Sigmoid colon (tissue), 6 donors: ENCODE measurements at regions not wholly inside any gene's neighbourhood (a gene's known extent, or its start where the extent isn't known, plus 50 kb on each side); places are given as distances from the start of the nearest gene placed in this dataset.

Experiments used
- DNase-seq: peaks from one replicate; pipeline ENCODE4 v3.0.0-alpha.2; 2019
- H3K27ac ChIP-seq, 4 donors: fragments of 200-600 bp; sonication (generic); one replicate each; pipeline ENCODE4 v1.5.1; 2016 to 2019; ENCODE audit warnings: mild to moderate bottlenecking in 1 of 4
- H3K27me3 ChIP-seq, 3 donors: fragments of 200-600 bp; sonication (generic); one replicate each; pipeline ENCODE4 v1.5.1; 2019; ENCODE audit warnings: mild to moderate bottlenecking in 1 of 3
- H3K36me3 ChIP-seq, 4 donors: fragments of 200-600 bp; sonication (generic); one replicate each; pipeline ENCODE4 v1.5.1; 2016 to 2019
- H3K4me1 ChIP-seq, 4 donors: fragments of 200-600 bp; sonication (generic); one replicate each; pipeline ENCODE4 v1.5.1; 2017 to 2019
- H3K4me3 ChIP-seq, 4 donors: fragments of 200-600 bp; sonication (generic); one replicate each; pipeline ENCODE4 v1.5.1; 2017 to 2019; ENCODE audit warnings: mild to moderate bottlenecking in 2 of 4, moderate library complexity in 1 of 4
- H3K9me3 ChIP-seq, 4 donors: fragments of 200-600 bp in 3 of 4; sonication (generic) in 3 of 4; one replicate each; pipeline versions ENCODE4 v1.5.1 to v1.6.1; 2013 to 2019
- EP300 ChIP-seq, 4 donors: sonication (generic); formaldehyde crosslinking; IDR thresholded peaks; one replicate each; pipeline ENCODE4 v1.6.1; 2017; ENCODE audit warnings: antibody characterized with exemption in 4 of 4
- POLR2A ChIP-seq, 2 donors: fragments of 450-650 bp; IDR thresholded peaks; one replicate each; pipeline ENCODE4 v1.6.1; 2016; ENCODE audit warnings: antibody characterized with exemption in 2 of 2, mild to moderate bottlenecking in 2 of 2, moderate library complexity in 2 of 2
- POLR2AphosphoS5 ChIP-seq, 4 donors: sonication (generic); formaldehyde crosslinking; IDR thresholded peaks; one replicate each; pipeline ENCODE4 v1.6.1; 2017; ENCODE audit warnings: antibody characterized with exemption in 4 of 4
- WGBS, 2 donors: extraction: QIAGEN DNeasy Blood & Tissue Kit; methylation state at CpG; one replicate each; pipeline ENCODE4 v1.1.7; 2013; 5-methylcytosine and 5-hydroxymethylcytosine counted together
- intact Hi-C: fragments of 100-400 bp; cut with DNase I; formaldehyde crosslinking; loops from one replicate; pipeline ENCODE4 v1.15.1; 2023
- TF ChIP-seq, protein P1 (sequence below), 4 experiments: fragments of 450-650 bp in 3 of 4; fragments of 200-600 bp in 1 of 4; IDR thresholded peaks; one replicate each; pipeline ENCODE4 v1.5.1; 2016 to 2019; ENCODE audit warnings: antibody characterized with exemption in 4 of 4, mild to moderate bottlenecking in 3 of 4, moderate library complexity in 2 of 4
- donor health status: healthy with polysubstance abuse.
- donor health status: healthy.

DNA sequence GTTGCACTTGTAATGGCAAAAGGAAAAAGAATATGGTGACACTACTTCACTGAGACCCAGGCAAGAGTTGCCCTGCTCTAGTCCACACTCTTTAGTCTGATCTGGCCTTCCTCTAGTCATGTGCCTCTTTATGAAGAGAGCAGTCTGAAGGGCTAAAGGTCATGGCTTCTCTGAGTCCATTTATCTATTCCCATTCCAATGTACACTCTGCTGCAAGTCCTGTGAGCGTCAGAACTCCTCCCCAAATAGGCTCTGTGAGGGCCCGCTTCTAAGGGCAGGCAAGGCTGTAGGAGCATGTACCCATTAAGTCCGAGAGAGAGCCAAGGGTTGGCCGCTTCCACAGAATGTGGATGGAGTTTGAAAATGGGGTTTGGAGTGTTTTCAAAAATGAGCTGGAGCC is 209.3 kb downstream of the AHR start:
- no peaks in the 10 kb centered on the region for H3K27me3 ChIP-seq
- H3K36me3 ChIP-seq = no peaks in the 10 kb centered on the region
- 95 to 98% methylated on average over 4 of the region's 4 CpGs for WGBS, 2 donors
- no peaks in the 10 kb centered on the region for H3K4me1 ChIP-seq
- DNase-seq = no peak
- no peaks in the 10 kb centered on the region for H3K9me3 ChIP-seq
- intact Hi-C loops = no loop called here
- no peak overlapping the region for H3K4me3 ChIP-seq
- TF ChIP-seq EP300 (IDR thresholded peaks at IDR 0.05) (no peak), POLR2A (IDR thresholded peaks at IDR 0.05) (no peak), POLR2AphosphoS5 (IDR thresholded peaks at IDR 0.05) (no peak)
- TF ChIP-seq, protein P1, sequence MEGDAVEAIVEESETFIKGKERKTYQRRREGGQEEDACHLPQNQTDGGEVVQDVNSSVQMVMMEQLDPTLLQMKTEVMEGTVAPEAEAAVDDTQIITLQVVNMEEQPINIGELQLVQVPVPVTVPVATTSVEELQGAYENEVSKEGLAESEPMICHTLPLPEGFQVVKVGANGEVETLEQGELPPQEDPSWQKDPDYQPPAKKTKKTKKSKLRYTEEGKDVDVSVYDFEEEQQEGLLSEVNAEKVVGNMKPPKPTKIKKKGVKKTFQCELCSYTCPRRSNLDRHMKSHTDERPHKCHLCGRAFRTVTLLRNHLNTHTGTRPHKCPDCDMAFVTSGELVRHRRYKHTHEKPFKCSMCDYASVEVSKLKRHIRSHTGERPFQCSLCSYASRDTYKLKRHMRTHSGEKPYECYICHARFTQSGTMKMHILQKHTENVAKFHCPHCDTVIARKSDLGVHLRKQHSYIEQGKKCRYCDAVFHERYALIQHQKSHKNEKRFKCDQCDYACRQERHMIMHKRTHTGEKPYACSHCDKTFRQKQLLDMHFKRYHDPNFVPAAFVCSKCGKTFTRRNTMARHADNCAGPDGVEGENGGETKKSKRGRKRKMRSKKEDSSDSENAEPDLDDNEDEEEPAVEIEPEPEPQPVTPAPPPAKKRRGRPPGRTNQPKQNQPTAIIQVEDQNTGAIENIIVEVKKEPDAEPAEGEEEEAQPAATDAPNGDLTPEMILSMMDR (IDR thresholded peaks at IDR 0.05) = no peak
- no peak overlapping the region for H3K27ac ChIP-seq

DNA sequence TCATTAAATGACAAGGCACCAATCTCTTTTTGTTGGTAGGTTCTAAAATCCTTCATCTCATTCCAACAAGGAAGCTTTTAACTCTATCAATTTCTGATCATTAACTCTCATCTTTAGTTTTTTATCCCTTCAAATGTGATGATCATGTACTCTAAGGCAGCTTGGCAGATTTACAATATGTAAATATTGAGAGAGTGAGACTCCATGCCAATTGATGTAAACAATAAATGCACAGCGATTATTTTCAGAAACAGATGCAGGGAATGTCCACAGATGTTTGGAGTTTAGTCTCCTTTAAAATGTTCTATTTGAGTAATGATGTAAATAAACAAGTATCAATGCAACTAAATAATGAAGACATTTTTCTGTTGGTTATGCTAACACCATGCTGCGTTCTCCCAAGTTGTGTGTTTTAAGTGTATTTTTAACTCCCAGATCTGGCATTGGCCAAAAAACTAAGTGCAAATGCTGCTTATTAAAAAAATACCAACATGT is 213.8 kb downstream of the AHR start:
- intact Hi-C loops = no loop called here
- WGBS, 2 donors = 50 to 75% methylated on average over 2 of the region's 2 CpGs
- TF ChIP-seq POLR2A (IDR thresholded peaks at IDR 0.05) = no peak
- TF ChIP-seq, protein P1 (IDR thresholded peaks at IDR 0.05) = no peak
- TF ChIP-seq POLR2AphosphoS5 (IDR thresholded peaks at IDR 0.05) = no peak
- TF ChIP-seq EP300 (IDR thresholded peaks at IDR 0.05) = no peak

DNA sequence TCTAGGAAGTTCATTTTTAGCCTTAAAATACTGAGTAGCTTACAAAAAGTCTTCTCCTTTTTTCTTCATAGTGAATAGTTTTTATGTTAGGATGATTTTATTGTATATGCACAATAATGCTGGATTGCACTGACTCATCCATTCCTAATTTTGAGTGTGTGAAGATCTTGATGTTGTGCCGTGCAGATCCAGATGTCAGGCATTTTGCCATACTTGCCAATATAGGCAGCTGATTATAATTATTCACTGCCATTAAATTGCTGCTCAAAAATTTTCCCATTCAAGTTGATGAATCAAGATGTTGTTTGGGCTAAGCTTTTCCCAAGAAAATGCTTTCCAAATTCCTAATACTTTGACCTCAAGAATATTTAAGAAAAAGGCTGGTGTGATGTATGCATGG is 218.3 kb downstream of the AHR start:
- WGBS, 2 donors = 44 to 65% methylated on average over 1 of the region's 1 CpG
- Histone ChIP-seq H3K27me3 (no peaks in the 10 kb centered on the region), H3K4me1 (peaks cover 0 to 5% (median 0%) of the 10 kb centered on the region in 4 donors), H3K36me3 (no peaks in the 10 kb centered on the region), H3K9me3 (no peaks in the 10 kb centered on the region), H3K27ac (no peak overlapping the region), H3K4me3 (no peak overlapping the region)
- TF ChIP-seq POLR2A (IDR thresholded peaks at IDR 0.05) (no peak), POLR2AphosphoS5 (IDR thresholded peaks at IDR 0.05) (no peak), EP300 (IDR thresholded peaks at IDR 0.05) (no peak)
- TF ChIP-seq, protein P1 (IDR thresholded peaks at IDR 0.05) = no peak
- intact Hi-C loops = no loop called here
- DNase-seq = no peak

More for the DNA sequence above, 213.8 kb downstream of the AHR start:
- no peak for DNase-seq
- H3K4me3 ChIP-seq = no peak overlapping the region
- H3K27ac ChIP-seq = no peak overlapping the region
- H3K9me3 ChIP-seq = no peaks in the 10 kb centered on the region
- no peaks in the 10 kb centered on the region for H3K36me3 ChIP-seq
- no peaks in the 10 kb centered on the region for H3K27me3 ChIP-seq
- H3K4me1 ChIP-seq = no peaks in the 10 kb centered on the region

DNA sequence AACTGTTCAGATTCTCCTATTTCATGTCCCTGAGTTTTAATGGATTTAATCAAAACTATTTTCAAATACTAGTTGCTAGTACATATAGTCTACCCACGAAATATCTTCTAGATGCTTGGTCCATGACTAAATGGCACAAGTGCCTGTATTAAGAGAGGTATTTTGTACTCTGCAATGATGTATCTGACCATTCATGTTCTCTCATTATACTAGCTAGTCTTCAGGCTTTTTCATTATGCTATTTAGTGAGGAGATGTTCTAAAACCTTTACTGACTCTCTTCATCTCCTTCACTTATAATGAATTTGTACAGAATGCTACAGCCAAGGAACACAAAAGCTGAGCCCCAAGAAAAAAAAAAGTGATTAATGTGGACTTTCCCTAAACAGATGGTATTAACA is 222.5 kb downstream of the AHR start:
- 84 to 90% methylated on average over 1 of the region's 1 CpG for WGBS, 2 donors

More for the DNA sequence above, 222.5 kb downstream of the AHR start:
- no peaks in the 10 kb centered on the region for H3K27me3 ChIP-seq
- no peak for DNase-seq
- no peak overlapping the region for H3K4me3 ChIP-seq
- H3K36me3 ChIP-seq = no peaks in the 10 kb centered on the region
- peaks cover 0 to 18% (median 11%) of the 10 kb centered on the region in 4 donors for H3K4me1 ChIP-seq
- intact Hi-C loops = loop anchor here (10.0 kb wide), 1 partner anchor 536 kb away; no protein-coding TSS in a partner anchor
- no peak for TF ChIP-seq POLR2AphosphoS5 (IDR thresholded peaks at IDR 0.05)
- TF ChIP-seq EP300 (IDR thresholded peaks at IDR 0.05) = no peak
- TF ChIP-seq, protein P1 (IDR thresholded peaks at IDR 0.05) = no peak
- TF ChIP-seq POLR2A (IDR thresholded peaks at IDR 0.05) = no peak
- peak overlapping the region in 2 of 4 donors; percentile 23 to 29 for H3K27ac ChIP-seq
- no peaks in the 10 kb centered on the region for H3K9me3 ChIP-seq
